Cardiac fibroblast (primary cell): ENCODE measurements at regions not wholly inside any gene's neighbourhood (a gene's known extent, or its start where the extent isn't known, plus 50 kb on each side); places are given as distances from the start of the nearest gene placed in this dataset.
A peak's percentile ranks its signal among the peaks of the same experiment; 100 is the strongest.

ENCODE experiments used
- DNase-seq, 2 donors: peaks; one replicate each; pipeline versions ENCODE4 v3.0.0 to v3.0.0-alpha.2; 2010; ENCODE audit warnings: low read depth in 2 of 2
- H3K4me3 ChIP-seq, 2 donors: replicated peaks in 1 of 2; 1 replicate in 1 of 2; 2 replicates in 1 of 2; pipeline ENCODE4 v1.5.1; 2011; ENCODE audit warnings: low read depth in 2 of 2, low read length in 2 of 2, mild to moderate bottlenecking in 2 of 2, moderate library complexity in 1 of 2
- CTCF ChIP-seq: IDR thresholded peaks from one replicate; pipeline ENCODE4 v1.5.1; 2011; ENCODE audit warnings: low read depth, mild to moderate bottlenecking, low read length, inconsistent platforms

- TF ChIP-seq CTCF, result no peak
- no peak overlapping the region for H3K4me3 ChIP-seq
- peak in 1 of 2 donors; percentile 66 for DNase-seq
Measured at GRCh38 chr7:94276027-94276426, 118.7 kb upstream of the COL1A2 start.

- H3K4me3 ChIP-seq, result no peak overlapping the region
- peak; percentile 67 to 71 for DNase-seq
- TF ChIP-seq CTCF, result peak; percentile 25
Measured at GRCh38 chr7:94276795-94277194, 117.9 kb upstream of the COL1A2 start.

GRCh38 chr7:94277236-94277635, 117.5 kb upstream of the COL1A2 start:
- H3K4me3 ChIP-seq, result no peak overlapping the region
- DNase-seq, result peak in 1 of 2 donors; percentile 69
- no peak for TF ChIP-seq CTCF

GRCh38 chr7:94280851-94281250, 113.8 kb upstream of the COL1A2 start:
- no peak for TF ChIP-seq CTCF
- no peak overlapping the region for H3K4me3 ChIP-seq
- DNase-seq, result no peak

GRCh38 chr7:94284104-94284503, 110.6 kb upstream of the COL1A2 start:
- peak in 1 of 2 donors; percentile 53 for DNase-seq
- no peak for TF ChIP-seq CTCF
- H3K4me3 ChIP-seq, result no peak overlapping the region

- no peak for TF ChIP-seq CTCF
- H3K4me3 ChIP-seq, result no peak overlapping the region
- peak; percentile 52 to 80 for DNase-seq
Measured at GRCh38 chr7:94286111-94286510, 108.6 kb upstream of the COL1A2 start.

GRCh38 chr7:94288096-94288495, 106.6 kb upstream of the COL1A2 start:
- no peak for TF ChIP-seq CTCF
- no peak overlapping the region for H3K4me3 ChIP-seq
- DNase-seq, result peak in 1 of 2 donors; percentile 69
